IMR-90 (cell line): ENCODE measurements at regions not wholly inside any gene's neighbourhood (a gene's known extent, or its start where the extent isn't known, plus 50 kb on each side); places are given as distances from the start of the nearest gene placed in this dataset.

Experiments
- ATAC-seq: fragments of 200-7000 bp; cut with Tn5 transposase; 2 replicates; pipeline ENCODE4 v1.9.1; 2020; ENCODE audit warnings: low read depth, mild to moderate bottlenecking, moderate library complexity
- BruUV-seq: library from RNA; stranded (reverse); fragments of 400-500 nt; replicated peaks from 2 replicates; lab custom pipeline; 2021; lab: Mats Ljungman, UMichigan
- CTCF ChIA-PET: fragments of 300-600 bp; formaldehyde crosslinking; extraction: SDS; loops from one replicate; lab custom pipeline; 2021; ENCODE audit warnings: antibody characterized with exemption; lab: Yijun Ruan, JAX
- POLR2A ChIA-PET: fragments of 300-600 bp; sonication (Branson Sonifier 250); formaldehyde crosslinking; loops from one replicate; lab custom pipeline; 2022; ENCODE audit warnings: antibody characterized with exemption; ENCODE audit not compliant: unreplicated experiment; lab: Charles Lee
- DNase-seq: peaks from one replicate; pipeline ENCODE4 v3.0.0; 2013
- H2AFZ ChIP-seq: replicated peaks from 2 replicates; pipeline ENCODE3; 2013; ENCODE audit warnings: low read length, mild to moderate bottlenecking; ENCODE audit not compliant: poor library complexity
- H2AK5ac ChIP-seq: 2 replicates; pipeline ENCODE4 v1.6.1; 2013; ENCODE audit warnings: low read depth, low read length, inconsistent platforms
- H2AK9ac ChIP-seq: replicated peaks from 2 replicates; pipeline ENCODE3; 2013; ENCODE audit warnings: mild to moderate bottlenecking, low read depth, low read length, moderate library complexity; ENCODE audit not compliant: poor library complexity
- H2BK120ac ChIP-seq: 2 replicates; pipeline ENCODE4 v1.6.1; 2013; ENCODE audit warnings: low read depth, low read length, inconsistent platforms
- H2BK15ac ChIP-seq: 3 replicates; pipeline ENCODE4 v1.6.1; 2013; ENCODE audit warnings: low read depth, low read length, inconsistent platforms
- H2BK20ac ChIP-seq: 2 replicates; pipeline ENCODE4 v1.6.1; 2013; ENCODE audit warnings: low read depth, mild to moderate bottlenecking, inconsistent platforms, low read length, moderate library complexity
- H2BK5ac ChIP-seq: 2 replicates; pipeline ENCODE4 v1.6.1; 2013; ENCODE audit warnings: mild to moderate bottlenecking, low read depth, low read length, inconsistent platforms; ENCODE audit not compliant: poor library complexity, severe bottlenecking
- H3K14ac ChIP-seq: replicated peaks from 2 replicates; pipeline ENCODE4 v1.6.1; 2013; ENCODE audit warnings: low read depth, low read length, inconsistent platforms
- H3K18ac ChIP-seq: 2 replicates; pipeline ENCODE4 v1.6.1; 2013; ENCODE audit warnings: low read depth, low read length, control low read depth
- H3K23ac ChIP-seq: 2 replicates; pipeline ENCODE4 v1.6.1; 2013; ENCODE audit warnings: low read depth, low read length, inconsistent platforms
- H3K27ac ChIP-seq: 2 replicates; pipeline ENCODE4 v1.5.1; 2013; ENCODE audit warnings: mild to moderate bottlenecking, control low read depth, low read length; ENCODE audit not compliant: insufficient read depth
- H3K27me3 ChIP-seq: 2 replicates; pipeline ENCODE4 v1.6.1; 2013; ENCODE audit warnings: low read length; ENCODE audit not compliant: control insufficient read depth, insufficient read depth
- H3K36me3 ChIP-seq: 2 replicates; pipeline ENCODE4 v1.6.1; 2013; ENCODE audit warnings: low read length, mixed read lengths; ENCODE audit not compliant: control insufficient read depth, insufficient read depth
- H3K4ac ChIP-seq: 2 replicates; pipeline ENCODE4 v1.6.1; 2013; ENCODE audit warnings: low read depth, low read length, inconsistent platforms
- H3K4me1 ChIP-seq: 2 replicates; pipeline ENCODE4 v1.6.1; 2013; ENCODE audit warnings: low read length, mixed read lengths; ENCODE audit not compliant: control insufficient read depth, insufficient read depth
- H3K4me2 ChIP-seq: 2 replicates; pipeline ENCODE4 v1.6.1; 2013; ENCODE audit warnings: low read depth, mild to moderate bottlenecking, control low read depth, low read length, moderate library complexity
- H3K4me3 ChIP-seq: 2 replicates; pipeline ENCODE4 v1.5.1; 2013; ENCODE audit warnings: low read depth, mild to moderate bottlenecking, control low read depth, low read length, moderate library complexity; ENCODE audit not compliant: insufficient read depth
- H3K56ac ChIP-seq: 2 replicates; pipeline ENCODE4 v1.6.1; 2013; ENCODE audit warnings: low read length, inconsistent platforms; ENCODE audit not compliant: insufficient read depth; ENCODE audit errors: extremely low read depth
- H3K79me1 ChIP-seq, 2 experiments: 2 replicates each; pipeline ENCODE4 v1.6.1; 2013; ENCODE audit warnings: low read length in 2 of 2, inconsistent platforms in 1 of 2, low read depth in 1 of 2
- H3K9ac ChIP-seq: 2 replicates; pipeline ENCODE4 v1.6.1; 2013; ENCODE audit warnings: low read depth, low read length, control low read depth
- H3K9me1 ChIP-seq: 2 replicates; pipeline ENCODE4 v1.6.1; 2013; ENCODE audit warnings: low read length, inconsistent platforms; ENCODE audit not compliant: insufficient read depth
- H3K9me3 ChIP-seq: 2 replicates; pipeline ENCODE4 v1.6.1; 2013; ENCODE audit warnings: low read length; ENCODE audit not compliant: control insufficient read depth, insufficient read depth
- H4K20me1 ChIP-seq: 2 replicates; pipeline ENCODE4 v1.6.1; 2013; ENCODE audit warnings: low read length, inconsistent platforms; ENCODE audit not compliant: insufficient read depth
- H4K5ac ChIP-seq: 2 replicates; pipeline ENCODE4 v1.6.1; 2013; ENCODE audit warnings: mild to moderate bottlenecking, low read depth, low read length, control low read depth
- H4K8ac ChIP-seq, 2 experiments: 2 replicates each; pipeline ENCODE4 v1.6.1; 2013; ENCODE audit warnings: low read depth in 2 of 2, low read length in 2 of 2, control low read depth in 1 of 2, inconsistent platforms in 1 of 2
- H4K91ac ChIP-seq: 2 replicates; pipeline ENCODE4 v1.6.1; 2013; ENCODE audit warnings: low read depth, low read length, inconsistent platforms; ENCODE audit not compliant: insufficient read depth
- BHLHE40 ChIP-seq: fragments of 150-350 bp; IDR thresholded peaks from 2 replicates; pipeline ENCODE4 v1.6.1; 2016; ENCODE audit warnings: mild to moderate bottlenecking, low read depth, low read length
- CEBPB ChIP-seq: IDR thresholded peaks from 2 replicates; pipeline ENCODE4 v1.6.1; 2012; ENCODE audit warnings: low read depth, low read length, improper control_type of control experiment
- CHD1 ChIP-seq: IDR thresholded peaks from 2 replicates; pipeline ENCODE4 v1.6.1; 2012; ENCODE audit warnings: low read depth, low read length, improper control_type of control experiment
- FOS ChIP-seq: fragments of 150-350 bp; IDR thresholded peaks from 2 replicates; pipeline ENCODE4 v1.6.1; 2016; ENCODE audit warnings: low read depth, low read length
- MAFK ChIP-seq: IDR thresholded peaks from 2 replicates; pipeline ENCODE4 v1.6.1; 2012; ENCODE audit warnings: low read depth, low read length, improper control_type of control experiment
- MAZ ChIP-seq: IDR thresholded peaks from 2 replicates; pipeline ENCODE4 v1.6.1; 2012; ENCODE audit warnings: low read depth, mild to moderate bottlenecking, low read length, improper control_type of control experiment, moderate library complexity, borderline replicate concordance
- MXI1 ChIP-seq: IDR thresholded peaks from 2 replicates; pipeline ENCODE4 v1.6.1; 2012; ENCODE audit warnings: low read depth, mild to moderate bottlenecking, low read length, moderate library complexity, borderline replicate concordance
- POLR2A ChIP-seq: IDR thresholded peaks from 2 replicates; pipeline ENCODE4 v1.6.1; 2012; ENCODE audit warnings: mild to moderate bottlenecking, low read depth, low read length
- RAD21 ChIP-seq: IDR thresholded peaks from 2 replicates; pipeline ENCODE4 v1.6.1; 2012; ENCODE audit warnings: low read length, improper control_type of control experiment
- RCOR1 ChIP-seq: IDR thresholded peaks from 2 replicates; pipeline ENCODE4 v1.6.1; 2012; ENCODE audit warnings: mild to moderate bottlenecking, low read length, improper control_type of control experiment; ENCODE audit not compliant: insufficient replicate concordance
- RFX5 ChIP-seq: IDR thresholded peaks from 2 replicates; pipeline ENCODE4 v1.8.0; 2012; ENCODE audit warnings: low read depth, mild to moderate bottlenecking, low read length, moderate library complexity
- SMC3 ChIP-seq: fragments of 150-350 bp; IDR thresholded peaks from 2 replicates; pipeline ENCODE4 v1.6.1; 2016; ENCODE audit warnings: low read depth, mild to moderate bottlenecking, antibody characterized with exemption, low read length, moderate library complexity
- WGBS, 2 experiments: methylation state at CpG; one replicate each; pipeline versions ENCODE4 v1.1.5 to v1.1.7; 2013; ENCODE audit warnings: missing lambda C conversion rate in 2 of 2; ENCODE audit not compliant: insufficient read length in 1 of 2; ENCODE audit errors: extremely low coverage in 2 of 2; 5-methylcytosine and 5-hydroxymethylcytosine counted together
- dilution Hi-C: fragments of 300-500 bp; cut with HindIII; formaldehyde crosslinking; loops from one replicate; pipeline ENCODE4 v1.14.3; 2018; ENCODE audit warnings: low sequenced_read_pairs; ENCODE audit not compliant: unreplicated experiment
- in situ Hi-C: fragments of 300-500 bp; cut with MboI; formaldehyde crosslinking; loops from 3 replicates; pipeline ENCODE4 v1.14.3; 2019; ENCODE audit warnings: low sequenced_read_pairs, inconsistent platforms, mixed read lengths
- intact Hi-C: fragments of 100-400 bp; cut with micrococcal nuclease; formaldehyde crosslinking; loops from 2 replicates; pipeline ENCODE4 v1.10.0; 2022
- TF ChIP-seq, protein P1 (sequence below): fragments of 150-350 bp; IDR thresholded peaks from 2 replicates; pipeline ENCODE4 v1.6.1; 2017; ENCODE audit warnings: mild to moderate bottlenecking, antibody characterized with exemption, low read length, low read depth
- TF ChIP-seq, protein P2 (sequence below): conservative IDR thresholded peaks from 2 replicates; pipeline ENCODE4 v1.5.1; 2012; ENCODE audit warnings: mild to moderate bottlenecking, low read depth, low read length, improper control_type of control experiment
- TF ChIP-seq, protein P3 (sequence below): fragments of 150-350 bp; IDR thresholded peaks from 2 replicates; pipeline ENCODE4 v1.6.1; 2016; ENCODE audit warnings: low read depth, mild to moderate bottlenecking, low read length, moderate library complexity, borderline replicate concordance

DNA sequence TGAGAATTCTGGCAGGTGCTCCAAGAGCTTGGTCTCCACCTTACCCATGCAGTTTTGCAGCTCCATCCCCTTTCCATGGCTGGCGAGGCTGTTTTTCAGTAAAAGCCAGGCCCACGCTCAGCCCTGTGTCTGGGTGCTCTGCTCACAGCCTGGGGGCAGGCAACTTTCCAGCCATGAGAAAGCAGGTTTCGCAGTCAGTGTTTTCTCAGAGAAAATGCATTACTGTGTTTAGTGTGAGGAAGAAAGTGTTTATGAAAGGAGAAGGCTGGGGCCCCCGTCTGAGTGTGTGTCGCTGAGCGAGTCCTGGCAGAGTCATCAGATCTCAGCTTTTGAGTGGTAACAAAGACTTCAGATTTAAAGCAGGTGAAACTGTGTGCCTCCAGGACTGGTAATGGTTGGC lies 248.1 kb downstream of the IRX1 start:
- H3K9me1 ChIP-seq = no peaks in the 10 kb centered on the region
- no peak for ATAC-seq
- H3K27ac ChIP-seq = no peak overlapping the region
- H3K79me1 ChIP-seq = no peaks in the 10 kb centered on the region
- intact Hi-C loops (no loop called here), dilution Hi-C loops (no loop called here), in situ Hi-C loops (no loop called here)
- no peaks in the 10 kb centered on the region for H3K27me3 ChIP-seq
- no peak overlapping the region for H2BK5ac ChIP-seq
- no peak overlapping the region for H3K4ac ChIP-seq
- no peak overlapping the region for H3K4me3 ChIP-seq
- BruUV-seq = no TSS peak
- no peak overlapping the region for H4K91ac ChIP-seq
- H2AK9ac ChIP-seq = no peak overlapping the region
- no peak overlapping the region for H2BK20ac ChIP-seq
- H3K18ac ChIP-seq = no peak overlapping the region
- H3K23ac ChIP-seq = no peak overlapping the region
- H4K20me1 ChIP-seq = no peaks in the 10 kb centered on the region
- WGBS, 2 experiments = no CpG with 5 or more reads among the region's 6 CpGs
- H3K56ac ChIP-seq = no peak overlapping the region
- H4K5ac ChIP-seq = no peak overlapping the region
- no peak overlapping the region for H2BK120ac ChIP-seq
- H2AK5ac ChIP-seq = no peak overlapping the region
- no peak overlapping the region for H4K8ac ChIP-seq
- H3K9me3 ChIP-seq = peaks cover 28% of the 10 kb centered on the region
- no peak overlapping the region for H3K14ac ChIP-seq
- H3K4me2 ChIP-seq = no peak overlapping the region
- H2BK15ac ChIP-seq = no peak overlapping the region
- CTCF ChIA-PET = no interaction called here
- no peak for DNase-seq
- H2AFZ ChIP-seq = no peak overlapping the region
- no peaks in the 10 kb centered on the region for H3K36me3 ChIP-seq
- no peak for TF ChIP-seq BHLHE40
- no peak for TF ChIP-seq MXI1
- no peak for TF ChIP-seq RAD21
- TF ChIP-seq MAZ = no peak
- TF ChIP-seq, protein P1, sequence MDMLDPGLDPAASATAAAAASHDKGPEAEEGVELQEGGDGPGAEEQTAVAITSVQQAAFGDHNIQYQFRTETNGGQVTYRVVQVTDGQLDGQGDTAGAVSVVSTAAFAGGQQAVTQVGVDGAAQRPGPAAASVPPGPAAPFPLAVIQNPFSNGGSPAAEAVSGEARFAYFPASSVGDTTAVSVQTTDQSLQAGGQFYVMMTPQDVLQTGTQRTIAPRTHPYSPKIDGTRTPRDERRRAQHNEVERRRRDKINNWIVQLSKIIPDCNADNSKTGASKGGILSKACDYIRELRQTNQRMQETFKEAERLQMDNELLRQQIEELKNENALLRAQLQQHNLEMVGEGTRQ = no peak
- TF ChIP-seq CEBPB = no peak
- no peak for TF ChIP-seq FOS
- TF ChIP-seq MAFK = no peak
- TF ChIP-seq, protein P2, sequence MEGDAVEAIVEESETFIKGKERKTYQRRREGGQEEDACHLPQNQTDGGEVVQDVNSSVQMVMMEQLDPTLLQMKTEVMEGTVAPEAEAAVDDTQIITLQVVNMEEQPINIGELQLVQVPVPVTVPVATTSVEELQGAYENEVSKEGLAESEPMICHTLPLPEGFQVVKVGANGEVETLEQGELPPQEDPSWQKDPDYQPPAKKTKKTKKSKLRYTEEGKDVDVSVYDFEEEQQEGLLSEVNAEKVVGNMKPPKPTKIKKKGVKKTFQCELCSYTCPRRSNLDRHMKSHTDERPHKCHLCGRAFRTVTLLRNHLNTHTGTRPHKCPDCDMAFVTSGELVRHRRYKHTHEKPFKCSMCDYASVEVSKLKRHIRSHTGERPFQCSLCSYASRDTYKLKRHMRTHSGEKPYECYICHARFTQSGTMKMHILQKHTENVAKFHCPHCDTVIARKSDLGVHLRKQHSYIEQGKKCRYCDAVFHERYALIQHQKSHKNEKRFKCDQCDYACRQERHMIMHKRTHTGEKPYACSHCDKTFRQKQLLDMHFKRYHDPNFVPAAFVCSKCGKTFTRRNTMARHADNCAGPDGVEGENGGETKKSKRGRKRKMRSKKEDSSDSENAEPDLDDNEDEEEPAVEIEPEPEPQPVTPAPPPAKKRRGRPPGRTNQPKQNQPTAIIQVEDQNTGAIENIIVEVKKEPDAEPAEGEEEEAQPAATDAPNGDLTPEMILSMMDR = no peak
- TF ChIP-seq POLR2A = no peak
- no peak for TF ChIP-seq CHD1
- no peak for TF ChIP-seq SMC3
- TF ChIP-seq, protein P3, sequence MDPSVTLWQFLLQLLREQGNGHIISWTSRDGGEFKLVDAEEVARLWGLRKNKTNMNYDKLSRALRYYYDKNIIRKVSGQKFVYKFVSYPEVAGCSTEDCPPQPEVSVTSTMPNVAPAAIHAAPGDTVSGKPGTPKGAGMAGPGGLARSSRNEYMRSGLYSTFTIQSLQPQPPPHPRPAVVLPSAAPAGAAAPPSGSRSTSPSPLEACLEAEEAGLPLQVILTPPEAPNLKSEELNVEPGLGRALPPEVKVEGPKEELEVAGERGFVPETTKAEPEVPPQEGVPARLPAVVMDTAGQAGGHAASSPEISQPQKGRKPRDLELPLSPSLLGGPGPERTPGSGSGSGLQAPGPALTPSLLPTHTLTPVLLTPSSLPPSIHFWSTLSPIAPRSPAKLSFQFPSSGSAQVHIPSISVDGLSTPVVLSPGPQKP = no peak
- TF ChIP-seq RFX5 = no peak
- no peak for TF ChIP-seq RCOR1
- H3K9ac ChIP-seq = no peak overlapping the region
- POLR2A ChIA-PET = no interaction called here
- H3K4me1 ChIP-seq = no peaks in the 10 kb centered on the region
